Duodenal mucosa (tissue), 2 donors: ENCODE measurements at regions not wholly inside any gene's neighbourhood (a gene's known extent, or its start where the extent isn't known, plus 50 kb on each side); places are given as distances from the start of the nearest gene placed in this dataset.
A peak's percentile ranks its signal among the peaks of the same experiment; 100 is the strongest.

ENCODE experiments used
- H3K27ac ChIP-seq: one replicate; pipeline ENCODE4 v1.7.0; 2013; ENCODE audit warnings: low read depth, low read length
- H3K27me3 ChIP-seq, 2 donors: one replicate each; pipeline ENCODE4 v1.7.0; 2013; ENCODE audit warnings: low read length in 2 of 2, control low read depth in 1 of 2; ENCODE audit not compliant: insufficient read depth in 2 of 2, control insufficient read depth in 1 of 2
- H3K36me3 ChIP-seq, 2 donors: one replicate each; pipeline ENCODE4 v1.7.0; 2013; ENCODE audit warnings: low read length in 2 of 2, control low read depth in 1 of 2; ENCODE audit not compliant: insufficient read depth in 2 of 2, control insufficient read depth in 1 of 2
- H3K4me1 ChIP-seq, 2 donors: one replicate each; pipeline ENCODE4 v1.7.0; 2013; ENCODE audit warnings: low read length in 2 of 2, control low read depth in 1 of 2; ENCODE audit not compliant: insufficient read depth in 2 of 2, control insufficient read depth in 1 of 2
- H3K4me3 ChIP-seq, 2 donors: one replicate each; pipeline ENCODE4 v1.7.0; 2013; ENCODE audit warnings: low read length in 2 of 2, low read depth in 1 of 2
- H3K9ac ChIP-seq, 2 donors: one replicate each; pipeline ENCODE4 v1.7.0; 2013; ENCODE audit warnings: low read length in 2 of 2, low read depth in 1 of 2
- H3K9me3 ChIP-seq, 2 donors: one replicate each; pipeline ENCODE4 v1.7.0; 2013; ENCODE audit warnings: low read length in 2 of 2, control low read depth in 1 of 2; ENCODE audit not compliant: control insufficient read depth in 1 of 2

GRCh38 chr2:23199115-23199918 is 185.7 kb upstream of the KLHL29 start:
- Histone ChIP-seq H3K9ac (no peak overlapping the region), H3K4me3 (no peak overlapping the region), H3K9me3 (no peaks in the 10 kb centered on the region), H3K36me3 (no peaks in the 10 kb centered on the region), H3K27me3 (no peaks in the 10 kb centered on the region), H3K27ac (no peak overlapping the region), H3K4me1 (peaks cover 0 to 6% of the 10 kb centered on the region in 2 donors)

GRCh38 chr2:23200068-23200786 is 184.8 kb upstream of the KLHL29 start:
- H3K27me3 ChIP-seq: no peaks in the 10 kb centered on the region
- H3K27ac ChIP-seq: no peak overlapping the region
- H3K9ac ChIP-seq: no peak overlapping the region
- no peaks in the 10 kb centered on the region for H3K36me3 ChIP-seq
- peaks cover 0 to 6% of the 10 kb centered on the region in 2 donors for H3K4me1 ChIP-seq
- no peak overlapping the region for H3K4me3 ChIP-seq
- H3K9me3 ChIP-seq: no peaks in the 10 kb centered on the region

GRCh38 chr2:23200787-23201114 is 184.2 kb upstream of the KLHL29 start:
- H3K36me3 ChIP-seq: no peaks in the 10 kb centered on the region
- no peak overlapping the region for H3K9ac ChIP-seq
- H3K27ac ChIP-seq: no peak overlapping the region
- H3K4me1 ChIP-seq: peaks cover 0 to 6% of the 10 kb centered on the region in 2 donors
- H3K4me3 ChIP-seq: no peak overlapping the region
- H3K27me3 ChIP-seq: no peaks in the 10 kb centered on the region
- H3K9me3 ChIP-seq: no peaks in the 10 kb centered on the region

GRCh38 chr2:23203383-23203782 is 181.6 kb upstream of the KLHL29 start:
- Histone ChIP-seq H3K4me3 (no peak overlapping the region), H3K27ac (no peak overlapping the region), H3K9ac (no peak overlapping the region), H3K4me1 (peaks cover 9 to 20% of the 10 kb centered on the region in 2 donors), H3K27me3 (no peaks in the 10 kb centered on the region), H3K9me3 (no peaks in the 10 kb centered on the region), H3K36me3 (no peaks in the 10 kb centered on the region)

- H3K4me1 ChIP-seq: peaks cover 16 to 32% of the 10 kb centered on the region in 2 donors
- no peak overlapping the region for H3K27ac ChIP-seq
- no peak overlapping the region for H3K9ac ChIP-seq
- no peaks in the 10 kb centered on the region for H3K36me3 ChIP-seq
- no peaks in the 10 kb centered on the region for H3K9me3 ChIP-seq
- H3K27me3 ChIP-seq: no peaks in the 10 kb centered on the region
- no peak overlapping the region for H3K4me3 ChIP-seq
Measured at GRCh38 chr2:23204685-23205242, 180.2 kb upstream of the KLHL29 start.

GRCh38 chr2:23206650-23207049 is 178.3 kb upstream of the KLHL29 start:
- Histone ChIP-seq H3K4me1 (peaks cover 16 to 31% of the 10 kb centered on the region in 2 donors), H3K36me3 (no peaks in the 10 kb centered on the region), H3K27ac (no peak overlapping the region)

GRCh38 chr2:23207871-23208270 is 177.1 kb upstream of the KLHL29 start:
- no peak overlapping the region for H3K27ac ChIP-seq
- H3K27me3 ChIP-seq: no peaks in the 10 kb centered on the region
- no peaks in the 10 kb centered on the region for H3K9me3 ChIP-seq
- peaks cover 16 to 39% of the 10 kb centered on the region in 2 donors for H3K4me1 ChIP-seq
- H3K36me3 ChIP-seq: no peaks in the 10 kb centered on the region
- no peak overlapping the region for H3K9ac ChIP-seq
- peak overlapping the region in 1 of 2 donors; percentile 42 for H3K4me3 ChIP-seq

More at GRCh38 chr2:23206650-23207049, 178.3 kb upstream of the KLHL29 start:
- Histone ChIP-seq H3K9me3 (no peaks in the 10 kb centered on the region), H3K4me3 (no peak overlapping the region), H3K9ac (no peak overlapping the region), H3K27me3 (no peaks in the 10 kb centered on the region)

GRCh38 chr2:23208339-23208738 is 176.6 kb upstream of the KLHL29 start:
- Histone ChIP-seq H3K9me3 (no peaks in the 10 kb centered on the region), H3K27me3 (no peaks in the 10 kb centered on the region)

GRCh38 chr2:23209059-23209458 is 175.9 kb upstream of the KLHL29 start:
- no peaks in the 10 kb centered on the region for H3K9me3 ChIP-seq
- H3K27ac ChIP-seq: no peak overlapping the region
- H3K9ac ChIP-seq: no peak overlapping the region
- no peaks in the 10 kb centered on the region for H3K36me3 ChIP-seq
- H3K4me3 ChIP-seq: no peak overlapping the region
- no peaks in the 10 kb centered on the region for H3K27me3 ChIP-seq
- H3K4me1 ChIP-seq: peaks cover 16 to 39% of the 10 kb centered on the region in 2 donors

More at GRCh38 chr2:23208339-23208738, 176.6 kb upstream of the KLHL29 start:
- Histone ChIP-seq H3K4me1 (peaks cover 16 to 39% of the 10 kb centered on the region in 2 donors), H3K9ac (no peak overlapping the region), H3K36me3 (no peaks in the 10 kb centered on the region), H3K4me3 (peak overlapping the region in 1 of 2 donors; percentile 42), H3K27ac (no peak overlapping the region)

- Histone ChIP-seq H3K4me3 (no peak overlapping the region), H3K27me3 (no peaks in the 10 kb centered on the region), H3K9ac (no peak overlapping the region), H3K4me1 (peaks cover 16 to 38% of the 10 kb centered on the region in 2 donors), H3K27ac (no peak overlapping the region), H3K9me3 (no peaks in the 10 kb centered on the region), H3K36me3 (no peaks in the 10 kb centered on the region)
Measured at GRCh38 chr2:23211987-23212583, 172.9 kb upstream of the KLHL29 start.
